ENCODE measurements at regions not wholly inside any gene's neighbourhood (a gene's known extent, or its start where the extent isn't known, plus 50 kb on each side); places are given as distances from the start of the nearest gene placed in this dataset.
"Not testable (repeated sequence)": the region's sequence is repeated elsewhere in the genome, so short reads cannot be mapped to it uniquely, and the experiment has no call there.

GRCh38 chr12:88684170-88684569 lies 103.9 kb upstream of the KITLG start:
- DNase-seq (ENCODE audit: low spot score) = no peak
- TF ChIP-seq, protein P1, sequence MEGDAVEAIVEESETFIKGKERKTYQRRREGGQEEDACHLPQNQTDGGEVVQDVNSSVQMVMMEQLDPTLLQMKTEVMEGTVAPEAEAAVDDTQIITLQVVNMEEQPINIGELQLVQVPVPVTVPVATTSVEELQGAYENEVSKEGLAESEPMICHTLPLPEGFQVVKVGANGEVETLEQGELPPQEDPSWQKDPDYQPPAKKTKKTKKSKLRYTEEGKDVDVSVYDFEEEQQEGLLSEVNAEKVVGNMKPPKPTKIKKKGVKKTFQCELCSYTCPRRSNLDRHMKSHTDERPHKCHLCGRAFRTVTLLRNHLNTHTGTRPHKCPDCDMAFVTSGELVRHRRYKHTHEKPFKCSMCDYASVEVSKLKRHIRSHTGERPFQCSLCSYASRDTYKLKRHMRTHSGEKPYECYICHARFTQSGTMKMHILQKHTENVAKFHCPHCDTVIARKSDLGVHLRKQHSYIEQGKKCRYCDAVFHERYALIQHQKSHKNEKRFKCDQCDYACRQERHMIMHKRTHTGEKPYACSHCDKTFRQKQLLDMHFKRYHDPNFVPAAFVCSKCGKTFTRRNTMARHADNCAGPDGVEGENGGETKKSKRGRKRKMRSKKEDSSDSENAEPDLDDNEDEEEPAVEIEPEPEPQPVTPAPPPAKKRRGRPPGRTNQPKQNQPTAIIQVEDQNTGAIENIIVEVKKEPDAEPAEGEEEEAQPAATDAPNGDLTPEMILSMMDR (IDR thresholded peaks at IDR 0.05; ENCODE audit: extremely low read depth, missing control alignments) = no peak

- no peak for DNase-seq (ENCODE audit: low spot score)
- TF ChIP-seq, protein P1 (IDR thresholded peaks at IDR 0.05; ENCODE audit: extremely low read depth, missing control alignments) = no peak
These were observed 103.4 kb upstream of the KITLG start for GRCh38 chr12:88683628-88684027.

DNA sequence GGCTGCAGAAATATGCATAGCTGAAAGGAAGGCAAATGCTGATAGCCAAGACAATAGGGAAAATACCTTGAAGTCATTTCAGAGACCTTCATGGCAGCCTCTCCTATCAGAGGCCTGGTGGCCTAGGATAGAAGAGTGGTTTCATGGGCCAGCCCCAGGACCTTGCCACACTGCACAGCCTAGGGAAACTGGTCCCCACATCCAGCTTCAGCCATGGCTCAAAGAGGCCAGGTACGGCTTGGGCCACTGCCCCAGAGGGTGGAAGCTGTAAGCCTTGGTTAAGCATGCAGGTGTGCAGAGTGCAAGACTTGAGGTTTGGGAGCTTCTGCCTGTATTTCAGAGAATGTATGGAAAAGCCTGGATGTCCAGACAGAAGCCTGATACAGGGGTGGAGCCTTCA lies 101.0 kb upstream of the KITLG start:
- TF ChIP-seq, protein P1 (IDR thresholded peaks at IDR 0.05; ENCODE audit: extremely low read depth, missing control alignments) = no peak
- no peak for DNase-seq (ENCODE audit: low spot score)

GRCh38 chr12:88677464-88677863 lies 97.2 kb upstream of the KITLG start:
- no peak for DNase-seq (ENCODE audit: low spot score)
- TF ChIP-seq, protein P1 (IDR thresholded peaks at IDR 0.05; ENCODE audit: extremely low read depth, missing control alignments) = no peak

DNA sequence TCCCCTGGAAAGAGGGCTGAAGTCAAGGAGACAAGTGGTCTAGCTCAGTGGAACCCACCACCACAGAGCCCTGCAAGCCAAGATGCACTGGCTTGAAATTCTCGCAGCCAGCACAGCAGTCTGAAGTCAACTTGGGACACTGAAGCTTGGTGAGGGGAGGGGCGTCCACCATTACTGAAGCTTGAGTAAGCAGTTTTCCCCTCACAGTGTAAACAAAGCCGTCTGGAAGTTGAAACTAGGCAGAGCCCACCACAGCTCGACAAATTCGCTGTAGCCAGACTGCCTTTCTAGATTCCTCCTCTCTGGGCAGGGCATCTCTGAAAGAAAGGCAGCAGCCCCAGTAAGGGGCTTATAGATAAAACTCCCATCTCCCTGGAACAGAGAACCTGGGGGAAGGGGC lies 87.3 kb upstream of the KITLG start:
- DNase-seq (ENCODE audit: low spot score) = not testable (repeated sequence)

- DNase-seq (ENCODE audit: low spot score) = no peak
These were observed 84.8 kb upstream of the KITLG start for GRCh38 chr12:88665071-88665470.

DNA sequence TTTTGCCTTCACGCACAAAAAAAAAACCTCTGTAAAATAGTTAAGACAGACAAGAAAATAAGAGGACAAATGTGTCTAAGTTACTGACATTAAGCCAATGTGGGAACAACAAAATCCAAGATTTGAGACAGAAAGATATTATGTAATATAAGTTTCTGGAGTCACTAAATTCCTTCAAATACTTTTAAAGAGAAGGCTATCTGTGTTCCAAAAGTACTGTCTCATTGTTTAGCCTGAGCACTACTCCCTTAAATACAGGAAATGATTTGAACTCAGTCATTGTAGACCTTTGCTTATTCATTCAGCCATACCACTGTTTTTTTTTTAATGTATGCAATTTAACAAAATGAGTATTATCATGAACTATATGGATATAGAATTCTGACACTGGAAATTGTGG lies 82.7 kb upstream of the KITLG start:
- TF ChIP-seq, protein P1 (IDR thresholded peaks at IDR 0.05; ENCODE audit: extremely low read depth, missing control alignments) = no peak
- no peak for DNase-seq (ENCODE audit: low spot score)

More at GRCh38 chr12:88665071-88665470, 84.8 kb upstream of the KITLG start:
- TF ChIP-seq, protein P1 (IDR thresholded peaks at IDR 0.05; ENCODE audit: extremely low read depth, missing control alignments) = no peak

DNA sequence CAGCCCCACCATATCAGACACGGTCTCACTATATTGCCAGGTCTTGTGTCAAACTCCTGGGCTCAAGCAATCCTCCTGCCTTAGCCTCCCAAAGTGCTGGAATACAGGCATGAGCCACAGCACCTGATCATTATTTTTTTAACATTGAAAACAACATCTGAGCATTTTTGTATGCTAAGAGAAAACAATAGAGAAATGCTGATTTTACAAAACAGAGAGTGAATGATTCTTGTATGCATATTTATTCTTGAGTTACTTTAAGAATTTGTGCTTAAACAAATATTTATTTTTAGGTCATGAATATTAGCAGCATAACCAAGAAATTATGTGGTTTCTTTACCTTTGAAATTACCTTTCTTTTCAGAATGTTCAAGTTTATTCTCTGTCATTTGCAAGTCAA lies 81.8 kb upstream of the KITLG start:
- DNase-seq (ENCODE audit: low spot score) = no peak
- TF ChIP-seq, protein P1 (IDR thresholded peaks at IDR 0.05; ENCODE audit: extremely low read depth, missing control alignments) = no peak

All from GM20000 (cell line).